GM21390 (cell line): ENCODE measurements at regions not wholly inside any gene's neighbourhood (a gene's known extent, or its start where the extent isn't known, plus 50 kb on each side); places are given as distances from the start of the nearest gene placed in this dataset.
"Not testable (repeated sequence)": the region's sequence is repeated elsewhere in the genome, so short reads cannot be mapped to it uniquely, and the experiment has no call there.

Experiments
- ATAC-seq: cut with Tn5 transposase; IDR thresholded peaks from one replicate; pipeline ENCODE4 v1.9.1; 2021; ENCODE audit not compliant: unreplicated experiment

DNA sequence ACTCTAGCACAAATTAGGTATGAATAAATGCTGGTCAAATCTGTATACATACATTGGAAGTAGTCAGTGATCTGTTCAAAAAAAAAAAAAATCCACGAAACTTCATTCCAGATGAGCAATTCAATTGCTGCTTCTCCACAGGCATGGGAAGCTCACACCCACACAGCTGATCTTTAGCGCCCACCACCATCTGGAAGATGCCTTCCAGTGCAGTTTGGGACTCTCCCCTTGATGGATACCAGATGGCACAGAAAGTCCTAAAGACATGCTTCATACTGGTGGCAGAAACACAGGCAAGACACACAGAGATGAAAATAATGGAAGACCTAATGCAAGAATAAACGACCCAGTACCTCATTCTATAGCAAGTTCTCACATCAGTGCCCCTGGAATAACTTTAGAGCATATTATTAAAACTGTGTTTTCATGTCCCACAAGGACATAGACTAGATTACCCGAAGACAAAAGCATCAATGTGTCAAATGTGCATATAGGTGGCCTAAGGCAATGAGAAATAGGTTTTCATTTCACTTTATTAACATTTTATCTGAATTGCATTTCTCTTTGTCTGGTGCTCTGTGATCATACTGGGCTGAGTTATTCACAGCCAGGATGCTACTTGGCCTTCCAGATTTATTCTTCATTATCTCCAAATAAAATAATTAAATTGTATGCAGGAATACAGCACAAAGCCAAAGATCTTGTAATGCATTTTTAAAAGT lies 135.4 kb upstream of the TAS2R1 start:
- ATAC-seq: no peak

DNA sequence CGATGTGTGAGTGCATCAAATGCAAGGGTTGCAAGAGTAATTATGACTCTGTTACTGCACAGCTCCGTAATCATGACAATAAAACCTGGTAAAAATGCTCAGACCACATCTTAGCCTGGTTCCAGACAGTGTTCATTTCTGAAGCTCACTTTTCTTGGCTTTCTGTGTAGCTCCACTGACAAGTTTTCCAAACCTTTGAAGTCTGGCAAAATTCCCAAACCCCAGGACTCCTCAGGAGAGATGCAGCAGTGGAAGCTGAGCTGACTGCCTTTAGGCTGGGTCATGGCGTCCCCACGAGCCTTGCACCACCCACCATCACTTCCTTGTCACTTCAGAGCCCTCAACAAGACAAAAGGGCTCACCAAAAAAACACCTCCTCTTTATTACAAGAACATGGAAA lies 131.6 kb upstream of the TAS2R1 start:
- no peak for ATAC-seq

DNA sequence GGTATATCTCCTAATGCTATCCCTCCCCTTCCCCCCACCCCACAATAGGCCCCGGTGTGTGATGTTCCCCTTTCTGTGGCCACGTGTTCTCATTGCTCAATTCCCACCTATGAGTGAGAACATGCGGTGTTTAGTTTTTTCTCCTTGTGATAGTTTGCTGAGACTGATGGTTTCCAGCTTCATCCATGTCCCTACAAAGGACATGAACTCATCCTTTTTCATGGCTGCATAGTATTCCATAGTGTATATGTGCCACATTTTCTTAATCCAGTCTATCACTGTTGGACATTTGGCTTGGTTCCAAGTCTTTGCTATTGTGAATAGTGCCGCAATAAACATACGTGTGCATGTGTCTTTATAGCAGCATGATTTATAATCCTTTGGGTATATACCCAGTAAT lies 122.5 kb upstream of the TAS2R1 start:
- ATAC-seq: not testable (repeated sequence)

GRCh38 chr5:9743507-9743906 lies 113.4 kb upstream of the TAS2R1 start:
- ATAC-seq: no peak

DNA sequence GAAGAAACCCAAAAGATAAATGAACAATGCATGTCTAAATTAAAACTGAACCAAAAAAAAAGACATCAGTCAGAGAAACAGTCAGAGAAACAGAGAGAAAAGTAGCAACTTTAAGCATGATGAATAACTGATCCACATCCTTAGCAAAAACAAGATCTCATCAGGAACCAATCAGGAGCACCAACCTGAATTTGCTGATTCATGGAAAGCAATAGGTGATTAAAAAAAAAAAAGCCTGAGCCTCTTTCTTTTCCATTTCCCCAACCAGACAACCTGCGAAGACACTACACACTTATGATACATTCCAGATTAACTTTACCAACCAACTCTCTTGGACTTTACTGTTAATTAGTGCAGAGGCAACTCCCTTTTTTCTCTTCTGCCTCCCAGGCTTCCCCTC lies 112.7 kb upstream of the TAS2R1 start:
- ATAC-seq: no peak

DNA sequence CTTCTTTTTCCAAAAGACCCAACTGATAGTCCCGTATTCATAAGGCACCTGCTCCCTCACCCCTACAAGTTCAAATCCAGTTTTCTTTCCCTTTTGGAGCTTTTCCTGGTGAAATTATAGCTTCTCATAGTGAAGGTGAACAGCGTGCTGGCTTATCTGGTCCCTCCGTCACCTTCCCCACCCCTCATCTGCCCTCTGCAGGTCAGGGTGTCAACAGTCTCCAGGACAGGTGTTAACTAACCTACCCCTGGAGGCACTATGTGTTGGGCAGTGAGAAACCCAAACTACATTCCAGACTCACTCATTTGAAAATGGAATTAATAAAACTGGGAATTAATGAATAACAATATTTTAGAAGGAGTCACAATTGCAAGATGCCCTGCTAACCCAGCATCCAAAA lies 109.0 kb upstream of the TAS2R1 start:
- no peak for ATAC-seq

GRCh38 chr5:9737265-9737664 lies 107.1 kb upstream of the TAS2R1 start:
- ATAC-seq: no peak

GRCh38 chr5:9733486-9733885 lies 103.3 kb upstream of the TAS2R1 start:
- no peak for ATAC-seq

DNA sequence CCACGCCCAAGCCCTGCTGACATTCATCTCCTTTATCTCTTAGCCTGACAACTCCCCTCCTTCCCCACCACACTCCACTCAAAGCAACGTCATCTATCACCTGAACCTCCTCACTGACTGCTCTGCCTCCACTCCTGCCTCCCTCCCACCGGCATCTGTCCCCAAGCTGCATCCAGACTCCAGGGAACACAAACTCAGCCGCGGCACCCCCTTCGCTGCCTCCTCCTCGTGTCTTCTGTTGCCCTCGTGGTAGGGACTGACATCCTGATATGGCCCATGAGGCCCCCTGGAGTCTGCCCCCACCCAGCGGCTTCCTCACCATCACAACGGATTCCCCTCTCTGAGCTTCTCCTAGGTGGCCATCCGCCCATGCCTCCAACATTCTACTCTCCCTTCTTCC lies 101.0 kb upstream of the TAS2R1 start:
- ATAC-seq: no peak

GRCh38 chr5:9728261-9728660 lies 98.1 kb upstream of the TAS2R1 start:
- ATAC-seq: no peak

- no peak for ATAC-seq
Observed at GRCh38 chr5:9726931-9727330, 96.8 kb upstream of the TAS2R1 start.

DNA sequence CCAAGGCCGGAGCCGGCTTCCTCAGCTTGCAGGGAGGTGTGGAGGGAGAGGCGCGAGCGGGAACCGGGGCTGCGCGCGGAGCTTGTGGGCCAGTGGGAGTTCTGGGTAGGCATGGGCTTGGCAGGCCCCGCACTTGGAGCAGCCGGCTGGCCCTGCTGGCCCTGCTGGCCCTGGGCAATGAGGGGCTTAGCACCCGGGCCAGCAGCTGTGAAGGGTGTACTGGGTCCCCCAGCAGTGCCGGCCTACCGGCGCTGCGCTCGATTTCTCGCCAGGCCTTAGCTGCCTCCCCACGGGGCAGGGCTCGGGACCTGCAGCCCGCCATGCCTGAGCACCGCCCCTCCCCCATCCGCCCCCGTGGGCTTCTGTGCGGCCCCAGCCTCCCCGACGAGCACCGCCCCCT lies 95.1 kb upstream of the TAS2R1 start:
- ATAC-seq: not testable (repeated sequence)

DNA sequence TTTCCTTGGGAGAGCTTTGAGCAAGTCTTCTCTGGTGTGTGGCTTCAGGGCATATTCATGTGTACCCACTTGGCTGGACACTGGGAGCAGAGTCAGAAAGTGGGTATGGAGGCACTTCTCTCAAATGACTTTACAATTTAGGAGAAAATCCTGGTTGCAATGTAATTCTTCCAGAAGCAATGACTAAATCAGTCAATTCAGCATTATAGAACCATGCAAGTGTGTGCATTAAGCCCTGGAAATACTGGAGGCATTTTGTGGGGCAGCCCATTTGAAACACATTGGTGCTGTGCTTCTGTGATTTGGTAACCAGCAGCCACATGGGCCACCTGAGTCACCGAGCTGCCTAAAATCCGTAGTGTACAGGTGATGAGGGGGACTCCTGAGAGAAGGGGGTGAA lies 94.6 kb upstream of the TAS2R1 start:
- no peak for ATAC-seq

DNA sequence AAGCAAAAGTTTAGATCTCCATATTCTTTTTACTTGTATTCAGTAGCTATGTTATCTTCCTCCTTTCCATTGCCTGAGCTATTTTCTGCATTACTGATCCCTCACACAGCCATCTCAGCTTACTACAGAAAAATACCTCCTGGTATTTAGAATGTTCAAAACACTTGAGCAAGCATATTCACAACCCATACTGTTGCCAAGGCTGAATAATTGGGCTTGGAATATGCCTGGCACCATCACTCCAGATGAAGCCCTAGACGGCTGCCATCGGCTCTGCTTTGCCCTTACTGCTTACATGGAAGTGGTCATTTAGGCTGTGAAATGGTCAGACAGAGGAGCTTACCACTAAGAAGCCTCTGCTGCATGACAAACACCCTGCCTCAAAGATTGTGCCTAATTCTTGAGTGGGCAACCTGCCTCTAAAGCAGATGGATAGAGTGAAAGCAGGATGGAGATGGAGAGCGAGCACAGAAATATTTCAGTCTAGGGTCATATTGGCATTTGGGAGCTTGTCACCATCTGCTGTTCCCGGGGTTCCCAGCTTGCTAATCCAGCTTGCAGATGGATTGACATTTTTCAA lies 92.5 kb upstream of the TAS2R1 start:
- no peak for ATAC-seq

DNA sequence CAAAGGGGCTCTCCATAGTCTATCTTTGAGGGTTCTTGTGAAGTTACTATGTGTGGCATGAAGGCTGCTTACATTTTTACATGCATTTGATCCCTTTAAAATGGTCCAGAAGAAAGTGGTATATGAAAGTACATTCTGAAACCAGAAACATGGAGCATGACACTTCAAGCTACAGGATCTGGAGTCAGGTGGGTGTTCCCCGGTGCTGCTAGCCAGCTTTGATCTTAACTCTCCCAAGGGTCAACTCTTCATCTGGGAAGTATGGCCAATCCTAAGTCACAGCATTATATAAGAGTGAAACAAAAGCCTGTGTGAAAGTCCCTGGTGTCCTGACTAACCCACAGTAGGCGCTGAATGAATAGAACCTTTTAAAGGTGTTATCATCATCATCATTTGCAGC lies 91.0 kb upstream of the TAS2R1 start:
- no peak for ATAC-seq

- ATAC-seq: no peak
Observed at GRCh38 chr5:9720361-9720760, 90.2 kb upstream of the TAS2R1 start.

DNA sequence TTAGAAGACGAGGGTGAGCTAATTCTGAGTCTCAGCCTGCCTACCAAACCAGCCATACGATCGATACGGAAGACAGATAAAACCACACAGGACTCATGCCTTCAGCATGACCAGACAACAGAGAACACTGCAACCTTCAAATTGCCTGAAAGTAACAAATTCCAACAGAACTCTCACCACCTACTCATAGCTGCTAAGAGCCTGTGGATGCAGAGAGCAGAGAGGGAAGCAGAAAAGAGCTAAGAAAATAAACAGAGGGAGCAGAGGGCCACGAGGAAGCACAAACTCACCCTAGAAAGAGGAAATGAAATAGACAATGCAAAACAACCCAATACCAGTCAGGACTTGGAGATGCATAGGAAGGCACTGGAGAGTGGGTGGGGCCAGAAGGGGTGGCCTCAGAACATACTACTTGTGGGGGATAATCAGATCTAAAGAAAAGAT lies 86.7 kb upstream of the TAS2R1 start:
- peak; percentile 87 for ATAC-seq

- ATAC-seq: no peak
Observed at GRCh38 chr5:9715891-9716335, 85.8 kb upstream of the TAS2R1 start.

DNA sequence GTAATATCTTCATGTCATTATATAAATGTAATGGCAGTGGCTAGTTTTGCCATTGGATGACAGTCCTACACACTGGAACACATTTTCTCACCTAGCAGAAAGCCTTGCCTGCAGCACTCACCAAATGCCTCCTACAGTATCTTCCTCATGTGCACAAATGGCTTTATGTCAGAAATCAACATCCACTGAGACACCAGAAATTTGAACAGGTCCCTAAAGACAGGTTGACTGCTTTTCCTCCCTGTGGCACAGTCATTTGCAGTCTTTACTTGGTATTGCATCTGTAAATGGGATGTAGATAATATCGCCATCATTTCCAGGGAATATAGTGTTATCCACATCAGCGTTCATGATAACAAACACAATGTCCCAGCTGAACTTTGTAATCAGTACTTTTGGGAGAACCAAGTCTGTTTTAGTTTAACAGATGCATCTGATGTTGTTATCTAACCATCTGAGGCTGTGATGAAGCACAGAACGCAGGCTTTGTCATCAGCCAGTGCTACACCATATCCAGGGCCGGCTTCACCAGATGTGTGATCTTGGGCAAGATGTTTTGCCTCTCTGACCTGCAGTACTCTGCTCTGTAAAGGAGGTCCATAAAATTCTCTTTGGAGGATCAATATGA lies 83.9 kb upstream of the TAS2R1 start:
- no peak for ATAC-seq

DNA sequence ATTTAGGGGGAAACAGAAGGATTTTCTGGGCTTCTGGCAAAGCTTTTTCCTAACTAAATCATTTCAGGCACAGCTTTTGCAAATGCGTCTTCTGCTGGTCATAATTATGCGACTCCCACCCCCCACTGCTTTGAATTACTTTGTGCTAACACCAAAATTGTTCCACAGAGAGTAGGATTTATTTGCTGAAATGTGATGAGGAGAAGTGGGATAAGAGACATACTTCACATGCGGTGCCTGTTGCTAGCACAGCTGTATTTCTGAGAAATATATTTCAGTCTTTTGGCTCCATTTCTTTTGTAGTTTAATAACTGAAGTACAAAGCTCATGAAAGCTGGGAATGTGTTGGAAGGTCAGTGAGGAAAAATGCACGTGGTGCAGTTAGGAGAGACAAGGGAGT lies 83.2 kb upstream of the TAS2R1 start:
- no peak for ATAC-seq

DNA sequence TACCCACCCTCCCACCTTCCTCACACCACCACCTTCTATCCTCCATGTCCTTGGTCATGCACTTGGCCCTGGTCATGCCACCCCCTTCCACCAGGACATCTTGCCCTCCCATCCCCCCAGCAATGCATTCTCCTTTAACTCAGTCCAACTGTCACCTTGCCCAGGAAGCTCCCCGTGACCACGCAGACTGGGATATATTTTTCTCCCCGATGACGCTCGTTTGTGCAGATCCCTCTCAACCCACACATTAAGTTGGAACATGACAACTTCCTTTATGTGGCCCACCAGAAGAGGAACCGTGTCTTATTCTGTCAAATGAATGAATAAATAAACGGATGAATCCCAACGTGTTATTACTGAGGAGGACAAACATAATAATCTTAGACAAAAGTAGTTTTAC lies 82.8 kb upstream of the TAS2R1 start:
- ATAC-seq: no peak

DNA sequence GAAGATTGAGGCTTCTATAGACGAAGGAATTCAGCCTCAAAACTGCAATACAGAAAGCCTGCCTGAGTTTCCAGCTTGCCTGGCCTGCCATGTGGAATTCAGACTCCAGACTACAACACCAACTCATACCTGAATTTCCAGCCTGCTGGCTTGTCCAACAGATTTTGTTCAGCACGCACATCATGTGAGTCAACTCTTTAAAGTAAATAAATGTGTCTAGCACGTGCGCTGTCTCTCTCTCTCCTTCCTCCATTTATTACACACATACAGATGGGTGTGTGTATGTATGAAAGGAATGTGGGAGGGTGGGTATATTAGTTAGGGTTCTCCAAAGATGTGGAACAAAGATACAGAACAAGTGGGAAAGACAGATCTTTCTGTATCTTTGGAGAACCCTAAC lies 82.4 kb upstream of the TAS2R1 start:
- ATAC-seq: no peak
